CD4-positive, alpha-beta T cell (primary cell): ENCODE measurements at regions not wholly inside any gene's neighbourhood (a gene's known extent, or its start where the extent isn't known, plus 50 kb on each side); places are given as distances from the start of the nearest gene placed in this dataset.

Experiments
- ATAC-seq: fragments of 200-7000 bp; cut with Tn5 transposase; one replicate; pipeline ENCODE4 v1.10.0; 2022; ENCODE audit warnings: mild to moderate bottlenecking; ENCODE audit not compliant: poor library complexity
- CTCF ChIA-PET: fragments of 350-600 bp; sonication (Branson Sonifier 250); formaldehyde crosslinking; loops from one replicate; lab custom pipeline; 2021; ENCODE audit warnings: antibody characterized with exemption, inconsistent platforms; lab: Charles Lee
- POLR2A ChIA-PET: fragments of 350-600 bp; sonication (Branson Sonifier 250); formaldehyde crosslinking; loops from one replicate; lab custom pipeline; 2021; ENCODE audit warnings: antibody characterized with exemption, inconsistent platforms; lab: Charles Lee
- DNase-seq, 14 experiments: peaks; one replicate each; pipeline ENCODE4 v3.0.0-alpha.2; 2013 to 2020; ENCODE audit warnings: mixed read lengths in 2 of 14
- H3K27ac ChIP-seq, 2 donors: one replicate each; pipeline versions ENCODE4 v1.5.1 to v1.7.0; 2013; ENCODE audit warnings: low read length in 2 of 2, low read depth in 1 of 2, mild to moderate bottlenecking in 1 of 2
- H3K27me3 ChIP-seq, 2 experiments: 1 replicate in 1 of 2; 2 replicates in 1 of 2; pipeline versions ENCODE4 v1.6.1 to v1.7.0; 2013; ENCODE audit warnings: low read length in 2 of 2, control low read depth in 1 of 2, mild to moderate bottlenecking in 1 of 2, moderate library complexity in 1 of 2; ENCODE audit not compliant: insufficient read depth in 2 of 2, control insufficient read depth in 1 of 2
- H3K36me3 ChIP-seq: one replicate; pipeline ENCODE4 v1.6.1; 2013; ENCODE audit warnings: low read length, control low read depth; ENCODE audit not compliant: insufficient read depth
- H3K4me1 ChIP-seq: one replicate; pipeline ENCODE4 v1.6.1; 2013; ENCODE audit warnings: low read length, control low read depth; ENCODE audit not compliant: insufficient read depth
- H3K4me3 ChIP-seq: one replicate; pipeline ENCODE4 v1.5.1; 2013; ENCODE audit warnings: mild to moderate bottlenecking, low read length, moderate library complexity
- H3K9me3 ChIP-seq, 2 experiments: 1 replicate in 1 of 2; 2 replicates in 1 of 2; pipeline versions ENCODE4 v1.6.1 to v1.7.0; 2013; ENCODE audit warnings: low read length in 2 of 2, mild to moderate bottlenecking in 2 of 2, control low read depth in 1 of 2, moderate library complexity in 1 of 2; ENCODE audit not compliant: control insufficient read depth in 1 of 2, insufficient read depth in 1 of 2
- H3K27ac Mint-ChIP-seq: one replicate; pipeline ENCODE4 v1.8.0; 2020; ENCODE audit warnings: mixed read lengths
- H3K27me3 Mint-ChIP-seq: one replicate; pipeline ENCODE4 v1.8.0; 2021; ENCODE audit warnings: mixed read lengths
- H3K36me3 Mint-ChIP-seq: one replicate; pipeline ENCODE4 v1.8.0; 2021; ENCODE audit warnings: low read depth, mixed read lengths
- H3K4me1 Mint-ChIP-seq: one replicate; pipeline ENCODE4 v1.8.0; 2021; ENCODE audit warnings: low read depth, mixed read lengths
- H3K4me3 Mint-ChIP-seq: one replicate; pipeline ENCODE4 v1.8.0; 2020; ENCODE audit warnings: mild to moderate bottlenecking, mixed read lengths
- H3K9me3 Mint-ChIP-seq: one replicate; pipeline ENCODE4 v1.8.0; 2020; ENCODE audit warnings: mixed read lengths
- CTCF ChIP-seq: fragments of 200-600 bp; IDR thresholded peaks from one replicate; pipeline ENCODE4 v1.8.0; 2022; ENCODE audit warnings: antibody characterized with exemption, mild to moderate bottlenecking
- intact Hi-C, 2 experiments: fragments of 100-400 bp; cut with DNase I in 1 of 2; cut with micrococcal nuclease in 1 of 2; formaldehyde crosslinking; loops; one replicate each; pipeline versions ENCODE4 v1.15.1 to v1.9.0; 2023 to 2025; cut with DNase I, micrococcal nuclease

GRCh38 chr10:29166713-29167112 is 122.2 kb upstream of the LYZL1 start:
- no peaks in the 10 kb centered on the region for H3K36me3 ChIP-seq
- H3K4me3 ChIP-seq: no peak overlapping the region
- Mint-ChIP-seq H3K4me3 (no peak overlapping the region), H3K4me1 (no peaks in the 10 kb centered on the region), H3K36me3 (no peaks in the 10 kb centered on the region), H3K27me3 (peaks cover 9% of the 10 kb centered on the region), H3K9me3 (peaks cover 19% of the 10 kb centered on the region), H3K27ac (no peak overlapping the region)
- ChIA-PET CTCF (no interaction called here), POLR2A (no interaction called here)
- H3K9me3 ChIP-seq: peaks cover 6 to 11% of the 10 kb centered on the region in 2 experiments
- intact Hi-C loops: no loop called here
- H3K27ac ChIP-seq: no peak overlapping the region
- ATAC-seq: no peak
- no peak for DNase-seq
- H3K27me3 ChIP-seq: no peaks in the 10 kb centered on the region
- no peak for TF ChIP-seq CTCF
- H3K4me1 ChIP-seq: no peaks in the 10 kb centered on the region

GRCh38 chr10:29169021-29169420 is 119.8 kb upstream of the LYZL1 start:
- POLR2A ChIA-PET: no interaction called here

GRCh38 chr10:29171717-29172116 is 117.2 kb upstream of the LYZL1 start:
- CTCF ChIA-PET: no interaction called here
- no peak overlapping the region for H3K4me3 Mint-ChIP-seq

More at GRCh38 chr10:29169021-29169420, 119.8 kb upstream of the LYZL1 start:
- no peak for DNase-seq
- no peaks in the 10 kb centered on the region for H3K36me3 ChIP-seq
- intact Hi-C loops: no loop called here
- no peak overlapping the region for H3K4me3 ChIP-seq
- H3K4me1 ChIP-seq: no peaks in the 10 kb centered on the region
- no peak overlapping the region for H3K27ac ChIP-seq
- peaks cover 6 to 11% of the 10 kb centered on the region in 2 experiments for H3K9me3 ChIP-seq
- peaks cover 21% of the 10 kb centered on the region for H3K9me3 Mint-ChIP-seq
- no peak overlapping the region for H3K4me3 Mint-ChIP-seq
- H3K36me3 Mint-ChIP-seq: no peaks in the 10 kb centered on the region
- no peaks in the 10 kb centered on the region for H3K4me1 Mint-ChIP-seq
- ATAC-seq: no peak
- TF ChIP-seq CTCF: no peak
- H3K27ac Mint-ChIP-seq: no peak overlapping the region
- H3K27me3 ChIP-seq: no peaks in the 10 kb centered on the region
- CTCF ChIA-PET: no interaction called here
- no peaks in the 10 kb centered on the region for H3K27me3 Mint-ChIP-seq

More at GRCh38 chr10:29171717-29172116, 117.2 kb upstream of the LYZL1 start:
- DNase-seq (no peak), ATAC-seq (no peak)
- no peaks in the 10 kb centered on the region for H3K4me1 ChIP-seq
- intact Hi-C loops: no loop called here
- Mint-ChIP-seq H3K27ac (no peak overlapping the region), H3K4me1 (no peaks in the 10 kb centered on the region), H3K27me3 (peaks cover 13% of the 10 kb centered on the region), H3K36me3 (no peaks in the 10 kb centered on the region), H3K9me3 (peaks cover 19% of the 10 kb centered on the region)
- peaks cover 6 to 11% of the 10 kb centered on the region in 2 experiments for H3K9me3 ChIP-seq
- H3K4me3 ChIP-seq: no peak overlapping the region
- H3K36me3 ChIP-seq: no peaks in the 10 kb centered on the region
- peaks cover 0 to 5% of the 10 kb centered on the region in 2 experiments for H3K27me3 ChIP-seq
- no peak for TF ChIP-seq CTCF
- no peak overlapping the region for H3K27ac ChIP-seq
- POLR2A ChIA-PET: no interaction called here
